T follicular helper cell (primary cell): ENCODE measurements at regions not wholly inside any gene's neighbourhood (a gene's known extent, or its start where the extent isn't known, plus 50 kb on each side); places are given as distances from the start of the nearest gene placed in this dataset.

Experiments
- DNase-seq: peaks from one replicate; pipeline ENCODE4 v3.0.0-alpha.2; 2020; ENCODE audit warnings: low read depth

DNA sequence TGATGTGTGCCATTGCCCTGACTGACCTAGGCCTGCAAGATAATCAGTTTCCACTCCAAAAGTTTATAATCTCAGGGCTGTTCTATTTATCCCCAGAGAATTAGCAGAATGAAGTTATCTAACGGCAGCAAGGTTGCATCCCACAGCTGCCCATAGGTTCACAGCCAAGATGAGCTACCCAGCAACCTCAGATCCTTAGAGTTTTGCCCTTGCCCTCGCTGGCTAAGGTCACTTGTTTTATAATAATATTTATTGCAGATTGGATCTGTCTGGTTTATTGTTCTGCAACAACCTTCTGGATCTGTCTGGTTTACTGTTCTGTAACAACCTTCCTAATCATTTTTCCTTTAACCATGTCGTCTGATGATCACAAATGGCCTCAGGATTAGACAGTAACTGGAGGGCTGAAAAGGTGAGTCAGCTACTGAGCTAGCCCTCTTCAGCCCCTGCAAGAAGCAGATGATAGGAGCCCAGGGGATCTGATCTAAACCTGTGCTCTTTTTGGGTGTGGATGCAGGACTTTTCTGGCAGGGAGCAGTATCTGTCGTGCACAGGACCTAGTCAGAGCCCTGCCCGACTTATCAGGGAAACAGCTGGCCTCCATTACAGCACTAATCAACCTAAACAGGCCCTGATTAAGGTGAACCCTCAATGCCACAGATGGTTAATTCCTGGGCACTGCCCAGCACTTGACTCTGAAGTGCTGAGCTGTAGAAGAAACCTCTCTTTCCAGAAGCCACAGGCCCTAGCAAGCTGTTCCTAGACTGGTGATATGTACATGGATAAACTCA, 642.9 kb upstream of the KIRREL3 start:
- no peak for DNase-seq

DNA sequence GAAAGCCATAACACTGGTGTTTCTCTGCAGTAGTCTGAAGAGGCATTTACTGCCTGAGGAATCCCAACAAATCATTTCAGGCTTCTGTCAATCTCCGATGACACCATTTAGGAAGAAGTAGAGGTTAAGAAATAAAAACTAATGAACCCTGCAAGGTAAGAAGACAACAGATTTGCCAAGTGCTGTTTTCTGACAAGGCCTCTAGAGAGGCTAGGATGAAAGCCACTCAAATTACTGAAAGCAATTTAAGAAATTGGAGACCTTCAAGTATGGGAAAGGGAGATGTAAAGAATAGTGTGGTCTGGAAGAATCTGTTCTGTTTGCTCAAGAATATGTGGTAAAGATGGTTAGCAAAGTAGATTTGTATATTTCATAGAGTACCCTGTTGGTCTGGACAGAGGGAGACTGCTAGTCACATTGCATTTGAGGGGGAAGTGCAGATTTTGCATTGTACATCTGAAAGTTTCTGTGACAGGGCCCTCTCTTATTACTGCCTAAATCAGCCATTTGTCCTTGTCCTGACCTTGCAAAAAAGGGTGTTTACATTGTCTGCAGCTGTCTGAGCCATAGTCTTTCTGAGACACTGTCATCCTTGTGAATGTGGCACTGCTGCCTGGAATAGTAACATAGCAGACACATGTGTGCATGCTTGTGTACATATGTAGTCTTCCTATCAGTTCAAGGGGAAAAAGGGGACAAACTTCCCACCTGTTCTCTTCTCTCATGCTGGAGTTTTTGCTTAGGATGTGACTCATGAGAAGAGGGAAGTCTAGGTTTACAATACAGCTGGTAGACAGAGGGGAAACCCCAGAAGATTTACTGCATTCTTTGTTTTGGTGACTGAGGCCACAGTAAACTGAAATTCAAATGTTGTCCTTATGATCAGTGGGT, 640.2 kb upstream of the KIRREL3 start:
- no peak for DNase-seq

DNA sequence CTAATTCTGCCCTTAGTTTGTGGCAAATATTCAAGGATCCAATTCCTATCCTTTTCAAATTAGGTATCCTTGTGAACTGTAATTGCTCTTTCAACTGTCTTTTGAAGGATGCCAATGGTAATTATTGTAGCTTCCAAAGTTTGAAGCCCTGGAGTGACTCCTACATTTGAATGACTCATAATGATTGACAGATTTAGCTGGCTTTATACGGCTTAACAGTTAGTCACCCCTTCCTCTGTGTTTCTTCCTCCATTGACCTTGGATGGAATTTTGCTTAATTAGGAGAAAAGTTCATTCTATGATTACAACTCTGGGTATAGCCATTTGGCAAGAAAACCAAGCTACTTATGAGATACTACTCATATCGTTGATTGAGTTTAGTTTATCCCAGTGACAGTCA, 639.3 kb upstream of the KIRREL3 start:
- no peak for DNase-seq

DNA sequence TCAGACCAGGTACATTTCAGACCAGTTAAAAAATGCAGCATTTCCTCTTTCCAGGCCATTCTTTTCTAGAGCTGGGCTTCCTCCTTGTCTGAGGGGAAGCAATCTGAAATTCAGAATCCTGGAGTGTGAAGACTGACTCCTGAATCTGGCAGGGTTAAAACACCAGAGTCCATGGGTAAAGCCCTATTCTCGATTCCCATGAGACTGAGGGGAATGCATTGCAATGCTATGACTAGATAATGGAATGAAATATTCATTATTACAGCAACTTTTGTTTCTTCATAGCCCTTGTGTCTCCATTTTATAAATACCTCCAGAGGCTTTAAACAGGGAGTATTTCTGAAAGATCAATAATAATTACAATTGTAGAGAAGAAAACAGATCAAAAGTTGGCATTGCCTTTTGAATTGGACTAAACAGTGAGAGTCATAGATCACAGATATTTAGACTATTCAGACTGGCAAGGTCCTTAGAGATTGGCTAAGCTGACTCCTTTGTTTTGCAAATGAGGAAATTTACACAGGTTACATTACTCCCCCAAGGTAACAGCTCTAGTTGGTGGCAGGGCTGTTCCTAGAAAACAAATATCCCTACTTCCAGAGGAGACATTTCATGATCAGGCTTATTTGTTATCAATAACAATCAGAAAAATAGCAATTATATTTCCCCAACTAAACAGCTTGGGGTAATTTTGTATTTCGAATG, 632.6 kb upstream of the KIRREL3 start:
- DNase-seq = no peak

DNA sequence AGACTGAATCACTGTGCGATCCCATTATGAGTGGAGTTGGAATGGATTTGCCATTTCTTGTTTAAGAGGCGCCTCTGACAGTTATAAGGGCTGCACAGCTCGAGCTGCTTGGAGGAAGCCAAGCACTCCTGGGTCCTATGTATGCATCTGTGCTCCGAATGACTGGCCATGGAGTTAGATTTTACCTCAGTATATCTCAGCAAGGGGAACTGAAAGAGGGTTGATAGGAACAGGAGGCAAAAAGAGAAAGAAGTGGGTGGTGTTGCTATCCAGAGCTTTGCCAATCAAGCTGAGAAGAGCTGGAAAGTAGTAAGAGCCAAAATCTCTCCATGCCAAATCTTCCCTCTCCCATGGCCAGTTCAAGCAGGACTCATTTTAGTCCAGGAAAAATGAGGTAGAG, 632.0 kb upstream of the KIRREL3 start:
- no peak for DNase-seq

DNA sequence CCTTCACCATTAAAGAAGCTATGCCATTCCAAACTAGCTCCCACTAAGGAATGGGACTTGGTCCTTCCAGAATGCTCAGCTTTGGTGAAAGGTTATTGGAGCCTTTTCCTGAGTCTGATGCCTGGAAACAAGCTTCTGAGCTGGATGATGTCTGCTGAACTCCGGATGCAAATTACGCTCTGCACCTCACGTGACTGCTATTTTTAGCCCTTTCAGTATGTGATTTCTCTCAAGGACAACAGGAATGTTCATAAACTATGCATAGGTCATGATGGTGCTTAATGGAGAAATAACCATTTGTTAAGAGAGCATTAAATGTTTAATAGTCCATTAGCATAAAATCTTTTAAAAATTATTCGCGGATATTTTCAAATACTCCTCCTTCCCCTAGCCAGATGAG, 631.4 kb upstream of the KIRREL3 start:
- DNase-seq = no peak

DNA sequence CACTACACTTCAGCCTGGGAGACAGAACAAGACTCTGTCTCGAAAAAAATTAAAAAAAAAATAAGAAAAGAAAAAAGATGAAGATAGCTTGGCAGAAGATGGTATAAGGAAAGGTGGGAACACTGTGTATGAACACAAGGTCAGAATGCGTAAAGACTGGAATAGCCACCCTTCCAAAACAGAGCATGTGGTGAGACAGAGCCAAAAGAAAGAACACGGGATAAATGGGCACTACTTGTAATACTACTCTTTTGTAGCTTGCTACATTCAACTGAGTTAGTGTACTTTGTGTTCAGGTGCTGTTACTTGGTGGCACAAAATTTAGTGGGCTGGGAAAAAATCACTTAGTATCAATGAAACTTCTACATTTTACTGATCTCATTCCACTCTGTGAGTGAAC, 628.6 kb upstream of the KIRREL3 start:
- no peak for DNase-seq

DNA sequence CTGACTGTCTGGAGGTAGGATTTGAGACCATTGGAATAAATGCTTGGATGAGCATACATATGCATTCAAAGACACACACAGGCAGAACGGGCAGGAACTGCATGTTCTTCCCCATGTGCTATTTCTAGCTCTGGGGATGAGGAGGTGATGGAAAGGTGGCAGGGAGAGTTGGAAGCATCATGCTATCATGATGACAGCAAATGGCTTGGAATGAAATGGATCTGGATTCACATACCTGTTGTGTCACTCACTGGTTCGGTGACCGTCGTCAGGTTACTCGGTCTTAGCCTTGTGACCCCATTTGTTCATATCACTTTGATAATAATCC, 627.9 kb upstream of the KIRREL3 start:
- DNase-seq = no peak

DNA sequence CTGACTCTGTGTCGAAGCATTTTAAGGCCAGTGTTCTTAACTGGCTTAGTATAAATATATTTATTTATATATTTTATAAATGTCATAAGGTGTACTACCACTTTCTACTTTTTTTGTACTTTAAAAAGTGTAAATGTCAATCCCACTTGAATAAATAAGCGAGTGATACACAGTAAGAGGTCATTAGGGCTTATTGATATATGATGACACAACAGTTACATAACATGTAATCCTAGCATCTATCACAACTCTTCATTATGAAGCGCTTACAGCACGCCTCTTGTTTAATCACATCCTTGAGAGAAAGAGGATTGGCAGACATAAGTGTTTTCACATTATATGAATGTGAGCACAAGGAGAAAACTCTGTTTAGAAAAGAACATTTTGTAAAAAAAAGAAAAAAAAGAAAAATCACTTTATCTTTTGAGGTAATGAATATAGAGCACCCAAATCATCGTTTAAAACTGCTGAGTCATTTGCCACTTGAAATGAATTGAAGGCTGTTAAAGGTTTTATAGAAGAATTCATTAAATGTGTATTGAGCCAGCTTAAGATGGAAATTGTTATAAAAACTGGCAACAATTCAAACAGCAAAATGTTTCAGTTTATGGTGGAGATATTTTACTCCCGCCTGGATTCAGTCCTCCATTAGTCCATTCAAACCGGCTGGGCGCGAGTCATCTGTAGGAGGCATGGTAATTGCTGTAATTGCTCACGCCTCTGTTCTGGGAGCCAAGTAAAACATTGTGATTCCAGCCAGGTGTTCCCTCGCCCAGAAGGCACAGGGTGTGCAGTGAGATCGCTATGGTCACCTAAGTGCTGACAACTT, 627.3 kb upstream of the KIRREL3 start:
- DNase-seq = no peak

DNA sequence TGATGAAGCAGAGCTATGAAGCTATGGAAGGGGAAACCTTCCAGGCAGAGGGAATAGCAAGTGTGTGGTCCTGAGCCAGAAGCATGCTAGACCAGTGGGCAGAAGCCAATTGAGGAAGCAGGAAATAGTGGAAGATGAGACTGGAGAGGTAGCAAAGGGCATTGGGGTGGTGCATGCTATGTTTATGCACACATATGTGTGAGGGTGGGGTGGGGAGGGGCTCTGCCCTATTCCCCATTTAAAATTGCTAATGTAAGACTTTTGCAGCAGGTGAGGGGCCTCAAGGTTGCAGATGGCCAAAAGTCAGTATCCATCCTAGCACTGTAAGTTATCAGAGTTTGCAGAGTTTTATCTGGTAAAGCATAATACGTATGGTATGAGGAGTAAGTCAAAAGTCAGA, 626.6 kb upstream of the KIRREL3 start:
- DNase-seq = no peak

DNA sequence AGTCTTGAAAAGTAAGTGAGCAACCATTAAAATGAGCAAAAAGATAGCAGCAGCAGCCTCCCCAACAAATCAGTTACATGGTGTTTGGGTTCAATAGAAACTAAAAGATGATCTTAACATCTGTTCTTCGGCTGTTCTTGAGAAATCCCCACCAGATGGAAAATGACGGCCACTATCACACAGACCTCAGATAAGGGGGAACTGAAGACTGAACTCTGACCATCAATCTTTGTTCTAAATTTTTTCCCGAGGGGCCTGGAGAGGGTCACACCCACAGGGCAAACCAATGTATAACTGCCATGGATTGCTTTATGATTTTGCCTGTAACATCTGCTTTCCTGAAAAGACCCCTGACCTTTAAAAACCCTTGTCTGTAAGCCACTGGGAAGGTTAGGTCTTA, 624.8 kb upstream of the KIRREL3 start:
- DNase-seq = no peak

DNA sequence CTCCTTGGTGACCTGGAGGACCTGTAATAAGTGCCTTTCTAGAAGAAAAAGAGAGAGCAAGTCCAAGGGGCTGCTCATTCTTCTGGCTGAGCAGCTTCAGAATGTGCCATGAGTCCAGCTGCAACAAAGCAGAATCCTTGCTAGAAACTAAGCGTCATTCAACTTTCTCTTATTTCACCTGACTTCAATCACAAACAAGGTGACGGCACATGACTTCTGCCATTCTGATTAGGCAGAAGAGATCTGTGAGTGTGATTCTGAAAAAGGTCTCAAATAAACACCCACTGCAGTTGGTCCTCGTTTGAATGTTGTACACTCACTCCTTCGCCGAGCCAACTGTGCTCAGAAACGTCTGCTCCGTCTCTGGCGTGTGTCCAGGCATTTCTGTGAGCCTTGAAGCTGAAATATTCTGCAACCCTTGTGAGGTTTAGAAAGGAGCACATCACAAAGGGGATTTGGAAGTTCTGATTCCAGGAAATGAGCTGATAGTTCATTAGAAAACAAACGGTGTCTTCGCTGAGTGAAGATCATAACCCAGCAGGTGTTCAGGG, 623.8 kb upstream of the KIRREL3 start:
- no peak for DNase-seq

DNA sequence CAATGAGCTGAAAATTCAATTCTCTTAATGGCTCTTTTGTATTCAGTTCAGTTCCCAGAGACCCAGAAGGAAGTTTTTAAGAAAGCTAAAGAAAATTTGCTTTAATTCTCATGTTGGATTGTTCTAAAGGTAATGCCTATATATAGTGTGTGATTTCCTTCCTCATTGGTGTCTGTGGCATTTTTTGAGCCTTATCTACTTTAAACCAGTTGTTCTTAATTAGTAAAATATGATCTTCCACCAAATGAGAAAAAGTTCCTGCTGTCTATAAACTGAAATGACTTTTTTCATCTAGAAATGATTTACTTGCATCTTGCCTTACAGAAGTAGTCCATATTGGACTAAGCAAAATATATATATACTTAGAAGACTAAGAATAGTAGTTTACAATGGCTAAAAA, 622.1 kb upstream of the KIRREL3 start:
- DNase-seq = no peak

DNA sequence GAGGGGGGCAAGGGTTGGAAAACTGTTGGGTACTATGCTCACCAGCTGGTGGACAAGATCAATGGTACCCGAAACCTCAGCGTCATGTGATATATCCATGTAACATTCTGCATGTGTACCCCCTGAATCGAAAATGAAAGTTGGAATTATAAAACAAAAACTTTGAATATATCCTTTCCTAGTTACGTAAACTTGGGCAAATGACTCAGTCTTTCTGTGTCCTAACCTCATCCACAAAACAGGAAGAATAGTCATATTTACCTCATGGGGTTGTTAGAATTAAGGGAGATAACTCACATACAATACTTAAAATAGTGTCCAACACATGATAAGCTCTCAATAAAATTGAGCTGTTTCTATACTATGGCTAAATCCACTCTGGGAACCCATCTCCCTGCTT, 620.1 kb upstream of the KIRREL3 start:
- no peak for DNase-seq

DNA sequence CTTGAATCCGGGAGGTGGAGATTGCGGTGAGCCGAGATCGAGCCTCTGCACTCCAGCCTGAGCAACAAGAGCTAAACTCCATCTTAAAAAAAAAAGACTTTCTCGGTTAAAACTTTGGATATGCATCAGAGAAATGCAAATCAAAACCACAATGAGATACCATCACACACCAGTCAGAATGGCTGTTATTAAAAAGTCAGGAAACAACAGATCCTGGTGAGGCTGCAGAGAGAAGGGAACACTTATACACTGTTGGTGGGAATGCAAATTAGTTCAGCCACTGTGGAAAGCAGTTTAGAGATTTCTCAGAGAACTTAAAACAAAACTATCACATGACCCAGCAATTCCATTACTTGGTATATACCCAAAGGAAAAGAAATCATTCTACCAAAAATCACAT, 619.4 kb upstream of the KIRREL3 start:
- DNase-seq = no peak

DNA sequence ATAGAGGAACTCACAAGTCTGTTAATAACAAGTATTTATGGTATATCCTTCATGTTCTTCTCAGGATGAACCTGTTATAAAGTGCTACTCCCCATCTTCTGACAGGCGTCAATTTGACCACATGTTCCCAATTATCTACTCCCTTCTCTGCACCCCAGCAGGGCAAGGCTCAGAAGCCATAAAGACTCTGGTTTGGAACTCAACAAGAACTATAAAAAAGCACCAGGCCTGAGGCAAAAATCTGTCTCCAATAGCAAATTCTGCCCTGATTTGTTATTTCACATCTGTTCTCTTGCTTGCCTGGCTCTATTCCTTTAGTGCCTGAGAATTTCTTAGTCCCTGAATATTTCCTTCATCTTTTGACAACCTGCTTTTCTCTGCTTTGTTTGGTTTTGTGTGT, 618.2 kb upstream of the KIRREL3 start:
- DNase-seq = no peak

DNA sequence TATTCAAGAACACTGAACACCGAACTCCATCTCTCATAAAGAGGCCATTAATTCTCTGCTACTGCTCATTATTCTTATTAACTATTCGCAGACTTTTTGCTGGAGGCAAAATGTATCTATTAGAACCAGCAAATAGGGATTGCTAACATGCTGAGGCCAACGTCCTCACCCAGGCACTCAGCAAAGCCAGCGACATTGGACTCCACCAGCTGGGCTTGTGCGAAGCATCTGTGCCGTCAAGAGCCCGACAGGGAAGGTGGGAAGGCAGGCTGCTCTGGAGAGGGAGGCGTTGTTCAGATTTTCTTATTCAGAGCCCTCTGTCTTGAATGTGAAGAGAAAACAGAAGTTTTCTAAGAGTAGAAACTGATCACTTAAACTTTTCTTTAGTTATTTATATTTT, 615.6 kb upstream of the KIRREL3 start:
- no peak for DNase-seq

DNA sequence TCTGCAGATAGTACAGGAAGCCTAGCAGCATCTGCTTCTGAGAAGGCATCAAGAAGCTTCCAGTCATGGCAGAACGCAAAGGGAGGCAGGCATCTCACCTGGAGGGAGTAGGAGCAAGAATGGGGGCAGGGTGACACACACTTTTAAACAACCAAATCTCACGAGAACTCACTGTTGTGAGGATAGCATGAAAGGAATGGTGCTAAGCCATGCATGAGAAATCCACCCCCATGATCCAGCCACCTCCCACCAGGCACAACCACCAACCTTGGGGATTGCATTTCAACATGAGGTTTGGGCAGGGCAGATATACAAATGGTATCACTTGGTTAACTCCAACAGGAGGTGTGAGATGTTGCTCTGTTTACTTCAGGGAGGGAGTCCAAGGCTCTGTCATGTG, 612.0 kb upstream of the KIRREL3 start:
- DNase-seq = no peak

DNA sequence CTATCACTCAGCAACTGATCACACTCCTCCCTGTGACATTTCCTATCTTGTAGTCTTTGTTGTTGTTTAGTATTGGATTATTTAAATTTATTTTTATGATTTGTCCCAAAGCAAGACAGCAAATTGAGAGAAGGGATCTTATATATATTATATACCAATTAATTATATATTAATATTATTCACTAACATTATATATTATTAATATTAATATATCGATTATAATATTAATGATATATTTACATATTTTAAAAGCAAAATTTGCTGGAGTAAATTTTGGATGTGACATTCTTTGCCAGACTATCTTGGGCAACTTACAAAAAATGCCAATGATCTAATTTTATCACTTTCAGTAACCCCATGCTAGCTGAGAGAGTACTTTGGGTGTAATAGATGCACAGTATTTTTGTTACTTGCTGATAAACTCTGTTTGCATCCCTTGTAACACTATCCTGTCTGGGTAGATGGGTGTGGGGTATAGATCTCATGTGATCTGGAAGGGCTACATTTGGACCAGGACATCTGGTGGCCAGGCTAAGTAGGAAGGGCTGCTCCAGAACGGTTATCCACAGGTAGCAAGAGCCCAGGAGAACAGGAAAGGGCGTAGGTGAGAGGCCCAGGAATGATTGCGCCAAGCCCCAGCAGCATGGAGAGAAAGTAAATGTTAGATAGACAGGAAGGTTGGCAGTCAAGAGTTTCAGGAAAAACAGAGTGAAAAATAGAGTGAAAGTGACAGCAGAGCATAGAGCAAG, 608.6 kb upstream of the KIRREL3 start:
- DNase-seq = no peak

DNA sequence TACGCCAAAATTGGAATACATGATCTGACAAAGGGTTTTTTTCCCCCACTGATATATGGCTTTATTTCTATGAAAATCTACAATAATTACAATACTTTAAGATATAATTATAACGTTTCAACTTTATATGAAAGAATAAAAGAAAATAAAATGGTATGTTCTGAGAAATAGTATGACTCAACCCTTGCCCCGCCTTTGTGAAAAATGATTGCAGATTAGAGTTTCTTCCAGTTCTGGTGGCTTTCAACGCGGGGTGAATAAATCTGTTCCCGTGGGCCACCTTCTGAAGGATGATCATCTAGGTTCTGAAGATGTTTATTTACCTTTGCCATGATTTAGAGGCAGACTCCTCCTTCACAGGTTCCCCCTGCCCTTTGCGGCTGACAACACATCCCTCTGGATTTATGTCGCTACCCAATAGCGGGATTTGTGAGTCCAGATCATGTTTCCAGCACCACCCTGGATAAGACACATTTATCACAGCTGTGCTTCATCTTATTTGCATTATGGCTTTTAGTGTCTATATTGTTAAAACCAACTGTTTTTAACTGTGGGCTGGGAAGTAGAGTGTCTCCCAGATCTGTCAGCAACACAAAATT, 607.0 kb upstream of the KIRREL3 start:
- DNase-seq = no peak

DNA sequence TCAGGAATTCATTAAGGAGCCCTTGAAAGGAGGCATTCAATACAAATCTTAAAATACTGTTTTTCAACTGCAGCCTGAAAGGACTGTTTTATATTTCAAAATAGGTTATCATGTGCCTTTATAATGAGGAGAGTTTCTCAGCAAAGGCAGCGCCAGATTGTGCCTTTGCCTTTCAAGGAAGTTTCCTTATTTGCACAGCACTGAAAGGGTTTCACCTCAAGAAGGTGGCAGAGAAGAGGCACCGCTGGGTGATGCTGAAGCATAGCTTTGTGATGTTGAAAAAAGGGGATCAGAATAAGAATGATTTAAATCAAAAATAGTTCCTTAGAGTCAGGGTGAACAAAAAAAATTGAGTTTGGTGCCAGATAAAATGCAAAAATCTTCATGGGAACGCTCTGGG, 601.0 kb upstream of the KIRREL3 start:
- DNase-seq = no peak
